Mucosa of descending colon (tissue), 3 donors: ENCODE measurements at regions not wholly inside any gene's neighbourhood (a gene's known extent, or its start where the extent isn't known, plus 50 kb on each side); places are given as distances from the start of the nearest gene placed in this dataset.
A peak's percentile ranks its signal among the peaks of the same experiment; 100 is the strongest.

Experiments
- ATAC-seq: fragments of 200-7000 bp; cut with Tn5 transposase; one replicate; pipeline ENCODE4 v1.9.1; 2020; ENCODE audit warnings: mild to moderate bottlenecking, moderate library complexity
- DNase-seq, 3 donors: peaks; one replicate each; pipeline ENCODE4 v3.0.0-alpha.2; 2020
- H3K36me3 ChIP-seq: fragments of 200-600 bp; one replicate; pipeline ENCODE4 v1.8.0; 2021; ENCODE audit warnings: low read depth, mild to moderate bottlenecking
- H3K4me1 ChIP-seq: fragments of 200-600 bp; one replicate; pipeline ENCODE4 v1.8.0; 2021; ENCODE audit warnings: low read depth, mild to moderate bottlenecking
- H3K4me3 ChIP-seq: fragments of 200-600 bp; one replicate; pipeline ENCODE4 v1.8.0; 2021; ENCODE audit warnings: mild to moderate bottlenecking
- H3K9me3 ChIP-seq: fragments of 200-600 bp; one replicate; pipeline ENCODE4 v1.8.0; 2021; ENCODE audit warnings: mild to moderate bottlenecking
- CTCF ChIP-seq: fragments of 200-600 bp; IDR thresholded peaks from one replicate; pipeline ENCODE4 v1.8.0; 2022; ENCODE audit warnings: antibody characterized with exemption, mild to moderate bottlenecking
- intact Hi-C, 2 donors: fragments of 100-400 bp; cut with DNase I in 1 of 2; cut with micrococcal nuclease in 1 of 2; formaldehyde crosslinking; loops; one replicate each; pipeline versions ENCODE4 v1.11.0 to v1.11.1; 2022; cut with DNase I, micrococcal nuclease
- donor health status: DM: no; HTN: no; CAD: no; lungs with moderate emphysema.
- donor health status: DM: no; HTN: no; CAD: no.
- donor health status: DM: no; HTN: yes; CAD: no.

DNA sequence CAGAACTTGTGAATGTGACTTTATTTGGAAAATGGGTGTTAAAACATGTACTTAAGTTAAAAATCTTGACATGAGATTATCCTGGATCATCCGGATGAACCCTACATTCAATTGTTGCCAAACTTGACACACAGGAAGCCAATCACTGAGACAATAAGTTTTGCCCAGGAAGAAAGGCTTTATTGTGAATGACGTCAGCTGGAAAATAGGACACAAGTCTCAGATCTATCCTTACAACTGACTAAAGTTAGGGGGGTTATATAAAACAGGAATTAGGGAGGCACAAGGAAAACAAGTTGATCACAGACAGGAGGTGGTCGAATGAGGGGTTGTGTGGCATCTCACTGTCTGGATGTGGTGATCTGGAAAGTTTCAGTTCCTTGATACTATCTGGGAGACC is 126.9 kb downstream of the TTC8 start:
- intact Hi-C loops, result no loop called here
- no peak for DNase-seq
- ATAC-seq, result no peak
- H3K4me1 ChIP-seq, result no peaks in the 10 kb centered on the region
- no peaks in the 10 kb centered on the region for H3K36me3 ChIP-seq
- TF ChIP-seq CTCF, result no peak
- H3K9me3 ChIP-seq, result no peaks in the 10 kb centered on the region
- no peak overlapping the region for H3K4me3 ChIP-seq

DNA sequence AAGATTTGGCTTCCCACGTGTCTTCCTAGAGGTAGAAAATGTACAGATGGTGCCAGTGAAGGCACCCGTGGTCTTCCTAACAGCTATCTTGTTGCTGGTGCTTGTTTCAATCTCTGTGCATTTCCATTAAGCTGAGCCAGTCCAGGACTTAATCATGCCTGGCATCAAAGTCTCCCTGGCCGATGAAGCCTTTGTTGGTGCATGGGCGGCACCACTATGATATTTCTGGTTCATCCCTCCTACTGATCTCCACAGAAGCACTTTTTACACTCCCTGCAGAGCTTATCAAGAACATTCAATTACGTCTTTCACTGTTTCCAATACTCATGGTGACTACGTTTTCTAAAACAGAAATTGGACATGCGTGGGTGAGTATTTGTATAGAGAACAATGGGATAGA is 128.4 kb downstream of the TTC8 start:
- no peaks in the 10 kb centered on the region for H3K9me3 ChIP-seq
- intact Hi-C loops, result no loop called here
- H3K4me3 ChIP-seq, result no peak overlapping the region
- ATAC-seq (no peak), DNase-seq (no peak)
- no peaks in the 10 kb centered on the region for H3K36me3 ChIP-seq
- no peaks in the 10 kb centered on the region for H3K4me1 ChIP-seq
- no peak for TF ChIP-seq CTCF

DNA sequence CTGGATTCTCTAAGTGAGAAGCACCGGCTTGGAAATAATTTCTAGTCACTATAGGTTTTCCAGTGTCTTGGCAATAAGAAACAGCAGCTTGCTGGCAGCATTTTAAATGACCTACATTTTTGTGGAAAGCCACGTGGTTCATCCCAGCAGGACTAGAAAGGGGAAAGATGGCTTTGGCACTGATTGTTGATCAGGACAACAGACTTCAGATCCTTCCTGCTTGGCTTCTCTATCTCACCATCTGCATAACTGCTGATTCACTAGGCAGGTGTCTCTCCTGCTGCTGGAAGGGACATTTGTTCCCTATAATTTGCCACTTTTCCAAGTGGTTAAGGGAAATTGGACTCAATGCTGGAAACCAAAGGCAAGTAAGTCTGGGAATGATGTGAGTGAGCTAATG is 131.0 kb downstream of the TTC8 start:
- Histone ChIP-seq H3K36me3 (no peaks in the 10 kb centered on the region), H3K9me3 (no peaks in the 10 kb centered on the region)
- intact Hi-C loops, result no loop called here

GRCh38 chr14:88960496-88960895 is 136.0 kb downstream of the TTC8 start:
- Histone ChIP-seq H3K4me3 (no peak overlapping the region), H3K36me3 (no peaks in the 10 kb centered on the region), H3K4me1 (peaks cover 7% of the 10 kb centered on the region), H3K9me3 (no peaks in the 10 kb centered on the region)
- no peak for DNase-seq
- ATAC-seq, result no peak
- no peak for TF ChIP-seq CTCF
- intact Hi-C loops, result no loop called here

More for the DNA sequence above, 131.0 kb downstream of the TTC8 start:
- Histone ChIP-seq H3K4me3 (no peak overlapping the region), H3K4me1 (peaks cover 1% of the 10 kb centered on the region)
- ATAC-seq (no peak), DNase-seq (no peak)
- TF ChIP-seq CTCF, result no peak

DNA sequence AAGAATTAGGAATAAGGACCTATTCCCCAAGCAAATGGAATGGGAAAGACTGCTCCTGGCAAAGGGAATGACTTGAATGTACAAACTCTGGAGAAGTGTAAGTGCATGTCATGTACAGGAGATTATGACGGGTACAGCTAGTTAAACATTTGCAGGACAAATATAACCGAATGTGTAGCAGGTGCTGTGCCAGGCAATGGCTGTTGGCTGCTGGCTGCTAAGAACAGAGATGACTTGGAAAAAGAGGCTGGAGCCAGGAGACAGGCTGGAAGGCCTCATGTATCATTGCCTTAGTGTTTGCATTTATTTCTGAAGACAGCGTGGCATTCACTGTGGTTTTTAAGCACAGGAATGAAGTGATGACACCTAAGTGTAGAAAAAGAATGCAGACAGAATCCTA is 136.8 kb downstream of the TTC8 start:
- Histone ChIP-seq H3K4me1 (peaks cover 7% of the 10 kb centered on the region), H3K4me3 (no peak overlapping the region), H3K36me3 (no peaks in the 10 kb centered on the region), H3K9me3 (no peaks in the 10 kb centered on the region)
- ATAC-seq (peak; percentile 95), DNase-seq (peak in 1 of 3 donors; percentile 37)
- intact Hi-C loops, result no loop called here
- TF ChIP-seq CTCF, result no peak

- no peak for TF ChIP-seq CTCF
- Histone ChIP-seq H3K4me3 (no peak overlapping the region), H3K36me3 (no peaks in the 10 kb centered on the region), H3K4me1 (peaks cover 7% of the 10 kb centered on the region), H3K9me3 (no peaks in the 10 kb centered on the region)
- no peak for DNase-seq
- ATAC-seq, result no peak
- intact Hi-C loops, result no loop called here
These were observed 137.9 kb downstream of the TTC8 start for GRCh38 chr14:88962356-88962755.
